H9 (cell line): ENCODE measurements at regions not wholly inside any gene's neighbourhood (a gene's known extent, or its start where the extent isn't known, plus 50 kb on each side); places are given as distances from the start of the nearest gene placed in this dataset.

Experiments
- DNase-seq: peaks from one replicate; pipeline ENCODE4 v3.0.0-alpha.2; 2017
- H2AFZ ChIP-seq: one replicate; pipeline ENCODE4 v1.6.1; 2013; ENCODE audit warnings: mild to moderate bottlenecking, low read length, control low read depth, moderate library complexity
- H2AK5ac ChIP-seq: 2 replicates; pipeline ENCODE4 v1.6.1; 2013; ENCODE audit warnings: low read length, control low read depth, mixed read lengths; ENCODE audit not compliant: insufficient read length
- H2BK120ac ChIP-seq: one replicate; pipeline ENCODE4 v1.6.1; 2013; ENCODE audit warnings: low read depth, mild to moderate bottlenecking, low read length, control low read depth, inconsistent platforms; ENCODE audit not compliant: poor library complexity, severe bottlenecking
- H2BK12ac ChIP-seq: 2 replicates; pipeline ENCODE4 v1.6.1; 2013; ENCODE audit warnings: low read length, control low read depth, mixed read lengths, low read depth; ENCODE audit not compliant: insufficient read length
- H2BK15ac ChIP-seq: 2 replicates; pipeline ENCODE4 v1.6.1; 2013; ENCODE audit warnings: low read depth, low read length, control low read depth
- H2BK20ac ChIP-seq: one replicate; pipeline ENCODE4 v1.6.1; 2013; ENCODE audit warnings: low read depth, mild to moderate bottlenecking, low read length, control low read depth, inconsistent platforms; ENCODE audit not compliant: poor library complexity, severe bottlenecking
- H2BK5ac ChIP-seq: 2 replicates; pipeline ENCODE4 v1.6.1; 2013; ENCODE audit warnings: low read length, control low read depth, mixed read lengths; ENCODE audit not compliant: insufficient read length
- H3K14ac ChIP-seq: 2 replicates; pipeline ENCODE4 v1.6.1; 2013; ENCODE audit warnings: low read length, control low read depth; ENCODE audit not compliant: insufficient read depth
- H3K18ac ChIP-seq: 2 replicates; pipeline ENCODE4 v1.6.1; 2013; ENCODE audit warnings: low read depth, mild to moderate bottlenecking, mixed read lengths, low read length, control low read depth; ENCODE audit not compliant: insufficient read length
- H3K23ac ChIP-seq: 2 replicates; pipeline ENCODE4 v1.6.1; 2013; ENCODE audit warnings: low read length, control low read depth, mixed read lengths, low read depth; ENCODE audit not compliant: insufficient read length
- H3K23me2 ChIP-seq: 2 replicates; pipeline ENCODE4 v1.6.1; 2013; ENCODE audit warnings: low read depth, mild to moderate bottlenecking, mixed read lengths, low read length, control low read depth; ENCODE audit not compliant: insufficient read length, poor library complexity, severe bottlenecking
- H3K27ac ChIP-seq: 2 replicates; pipeline ENCODE4 v1.5.1; 2013; ENCODE audit warnings: low read length, control low read depth, mixed read lengths, low read depth; ENCODE audit not compliant: insufficient read length
- H3K27me3 ChIP-seq: 2 replicates; pipeline ENCODE4 v1.6.1; 2013; ENCODE audit warnings: low read length, control low read depth, inconsistent platforms; ENCODE audit not compliant: insufficient read depth
- H3K4ac ChIP-seq: 2 replicates; pipeline ENCODE4 v1.6.1; 2013; ENCODE audit warnings: low read depth, mild to moderate bottlenecking, control low read depth, inconsistent platforms, low read length, moderate library complexity
- H3K4me1 ChIP-seq: 2 replicates; pipeline ENCODE4 v1.6.1; 2013; ENCODE audit warnings: low read length, control low read depth, inconsistent platforms; ENCODE audit not compliant: insufficient read depth
- H3K4me2 ChIP-seq: 2 replicates; pipeline ENCODE4 v1.6.1; 2013; ENCODE audit warnings: low read length, control low read depth, mixed read lengths; ENCODE audit not compliant: insufficient read length, insufficient read depth
- H3K56ac ChIP-seq: 2 replicates; pipeline ENCODE4 v1.6.1; 2013; ENCODE audit warnings: low read depth, mild to moderate bottlenecking, mixed read lengths, low read length, control low read depth; ENCODE audit not compliant: insufficient read length
- H3K79me1 ChIP-seq: 2 replicates; pipeline ENCODE4 v1.6.1; 2013; ENCODE audit warnings: low read depth, mild to moderate bottlenecking, moderate library complexity, low read length, control low read depth, inconsistent platforms; ENCODE audit not compliant: insufficient read depth, poor library complexity, severe bottlenecking
- H3K79me2 ChIP-seq: 2 replicates; pipeline ENCODE4 v1.6.1; 2013; ENCODE audit warnings: low read length, control low read depth, inconsistent platforms; ENCODE audit not compliant: insufficient read depth
- H3K9ac ChIP-seq: 2 replicates; pipeline ENCODE4 v1.6.1; 2013; ENCODE audit warnings: low read length, control low read depth, mixed read lengths; ENCODE audit not compliant: insufficient read length; ENCODE audit errors: extremely low read depth
- H3K9me3 ChIP-seq: one replicate; pipeline ENCODE4 v1.6.1; 2013; ENCODE audit warnings: low read depth, low read length, inconsistent platforms; ENCODE audit not compliant: control insufficient read depth
- H3T11ph ChIP-seq: one replicate; pipeline ENCODE4 v1.6.1; 2013; ENCODE audit warnings: mild to moderate bottlenecking, low read length, control low read depth, inconsistent platforms
- H4K20me1 ChIP-seq: one replicate; pipeline ENCODE4 v1.6.1; 2013; ENCODE audit not compliant: control insufficient read depth, insufficient read length, insufficient read depth
- H4K5ac ChIP-seq: 2 replicates; pipeline ENCODE4 v1.6.1; 2013; ENCODE audit warnings: low read depth, mild to moderate bottlenecking, mixed read lengths, low read length, control low read depth; ENCODE audit not compliant: insufficient read length
- H4K8ac ChIP-seq: replicated peaks from 2 replicates; pipeline ENCODE4 v1.6.1; 2013; ENCODE audit warnings: low read length, control low read depth, mixed read lengths, low read depth; ENCODE audit not compliant: insufficient read length
- H4K91ac ChIP-seq: 2 replicates; pipeline ENCODE4 v1.6.1; 2013; ENCODE audit warnings: low read depth, mild to moderate bottlenecking, moderate library complexity, mixed read lengths, low read length, control low read depth; ENCODE audit not compliant: insufficient read length
- H3K27ac Mint-ChIP-seq, 3 experiments: 2 replicates in 2 of 3; 3 replicates in 1 of 3; pipeline ENCODE4 v1.8.0; 2020 to 2021; ENCODE audit warnings: mixed read lengths in 3 of 3, mild to moderate bottlenecking in 1 of 3, moderate library complexity in 1 of 3
- H3K27me3 Mint-ChIP-seq: 2 replicates; pipeline ENCODE4 v1.8.0; 2021; ENCODE audit warnings: low read depth, mild to moderate bottlenecking, moderate library complexity, mixed read lengths
- H3K36me3 Mint-ChIP-seq, 3 experiments: 2 replicates in 2 of 3; 3 replicates in 1 of 3; pipeline ENCODE4 v1.8.0; 2020 to 2021; ENCODE audit warnings: low read depth in 3 of 3, mixed read lengths in 3 of 3; ENCODE audit not compliant: insufficient read depth in 1 of 3
- H3K4me1 Mint-ChIP-seq, 2 experiments: 2 replicates each; pipeline ENCODE4 v1.8.0; 2020; ENCODE audit warnings: mixed read lengths in 2 of 2
- H3K4me3 Mint-ChIP-seq, 2 experiments: 2 replicates in 1 of 2; 3 replicates in 1 of 2; pipeline ENCODE4 v1.8.0; 2020 to 2021; ENCODE audit warnings: mild to moderate bottlenecking in 2 of 2, mixed read lengths in 2 of 2, moderate library complexity in 1 of 2
- H3K9me3 Mint-ChIP-seq, 2 experiments: 2 replicates in 1 of 2; 3 replicates in 1 of 2; pipeline ENCODE4 v1.8.0; 2020; ENCODE audit warnings: mild to moderate bottlenecking in 2 of 2, mixed read lengths in 2 of 2, moderate library complexity in 1 of 2
- TF ChIP-seq, protein P1 (sequence below): fragments of 200-600 bp; sonication (generic); conservative IDR thresholded peaks from 3 replicates; pipeline ENCODE4 v1.8.0; 2021; ENCODE audit warnings: antibody characterized with exemption, mild to moderate bottlenecking

DNA sequence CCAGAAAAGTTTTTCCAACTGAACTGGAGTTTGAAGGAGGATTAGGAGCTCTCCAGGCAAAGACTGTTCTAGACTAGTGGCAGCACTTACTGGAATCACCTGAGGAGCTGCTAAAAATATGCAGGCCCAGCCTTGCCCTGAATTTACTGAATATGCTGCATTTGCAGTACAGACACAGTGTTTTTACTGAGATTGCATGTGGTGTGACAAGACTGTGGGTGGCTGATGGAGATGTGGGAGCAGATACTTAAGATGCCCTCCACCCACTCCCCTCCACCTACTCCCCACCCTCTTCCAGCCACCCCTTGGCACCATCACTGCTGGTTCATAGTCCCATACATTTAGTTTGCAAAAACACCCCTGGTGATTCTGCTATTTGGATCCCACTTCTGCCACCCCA lies 64.1 kb upstream of the HRH2 start:
- Mint-ChIP-seq H3K27ac (no peak overlapping the region), H3K9me3 (peaks cover 3 to 7% of the 10 kb centered on the region in 2 experiments), H3K4me1 (peaks cover 24 to 33% of the 10 kb centered on the region in 2 experiments), H3K36me3 (peaks cover 0 to 9% (median 2%) of the 10 kb centered on the region in 3 experiments; a peak in 5 of 7 replicates), H3K4me3 (no peak overlapping the region), H3K27me3 (no peaks in the 10 kb centered on the region; the same call in none of the 2 replicates)
- Histone ChIP-seq H3K9ac (no peak overlapping the region), H2BK120ac (no peak overlapping the region), H2BK20ac (no peak overlapping the region), H4K5ac (no peak overlapping the region), H3K18ac (no peak overlapping the region), H3K4me2 (no peak overlapping the region), H3K23me2 (no peaks in the 10 kb centered on the region), H3K4me1 (peaks cover 2% of the 10 kb centered on the region; the same call in 1 of the 2 replicates), H3K4ac (no peak overlapping the region), H4K20me1 (no peaks in the 10 kb centered on the region), H2BK12ac (no peak overlapping the region), H3K79me1 (no peaks in the 10 kb centered on the region), H2AK5ac (no peak overlapping the region), H3K27ac (no peak overlapping the region), H3T11ph (no peak overlapping the region), H3K27me3 (no peaks in the 10 kb centered on the region), H3K14ac (no peak overlapping the region), H4K8ac (no peak overlapping the region), H2AFZ (no peak overlapping the region), H3K9me3 (no peaks in the 10 kb centered on the region), H2BK15ac (no peak overlapping the region), H4K91ac (no peak overlapping the region), H3K56ac (no peak overlapping the region), H2BK5ac (no peak overlapping the region), H3K23ac (no peak overlapping the region), H3K79me2 (no peaks in the 10 kb centered on the region)
- TF ChIP-seq, protein P1, sequence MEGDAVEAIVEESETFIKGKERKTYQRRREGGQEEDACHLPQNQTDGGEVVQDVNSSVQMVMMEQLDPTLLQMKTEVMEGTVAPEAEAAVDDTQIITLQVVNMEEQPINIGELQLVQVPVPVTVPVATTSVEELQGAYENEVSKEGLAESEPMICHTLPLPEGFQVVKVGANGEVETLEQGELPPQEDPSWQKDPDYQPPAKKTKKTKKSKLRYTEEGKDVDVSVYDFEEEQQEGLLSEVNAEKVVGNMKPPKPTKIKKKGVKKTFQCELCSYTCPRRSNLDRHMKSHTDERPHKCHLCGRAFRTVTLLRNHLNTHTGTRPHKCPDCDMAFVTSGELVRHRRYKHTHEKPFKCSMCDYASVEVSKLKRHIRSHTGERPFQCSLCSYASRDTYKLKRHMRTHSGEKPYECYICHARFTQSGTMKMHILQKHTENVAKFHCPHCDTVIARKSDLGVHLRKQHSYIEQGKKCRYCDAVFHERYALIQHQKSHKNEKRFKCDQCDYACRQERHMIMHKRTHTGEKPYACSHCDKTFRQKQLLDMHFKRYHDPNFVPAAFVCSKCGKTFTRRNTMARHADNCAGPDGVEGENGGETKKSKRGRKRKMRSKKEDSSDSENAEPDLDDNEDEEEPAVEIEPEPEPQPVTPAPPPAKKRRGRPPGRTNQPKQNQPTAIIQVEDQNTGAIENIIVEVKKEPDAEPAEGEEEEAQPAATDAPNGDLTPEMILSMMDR = no peak
- no peak for DNase-seq
